ENCODE measurements at regions not wholly inside any gene's neighbourhood (a gene's known extent, or its start where the extent isn't known, plus 50 kb on each side); places are given as distances from the start of the nearest gene placed in this dataset.

DNA sequence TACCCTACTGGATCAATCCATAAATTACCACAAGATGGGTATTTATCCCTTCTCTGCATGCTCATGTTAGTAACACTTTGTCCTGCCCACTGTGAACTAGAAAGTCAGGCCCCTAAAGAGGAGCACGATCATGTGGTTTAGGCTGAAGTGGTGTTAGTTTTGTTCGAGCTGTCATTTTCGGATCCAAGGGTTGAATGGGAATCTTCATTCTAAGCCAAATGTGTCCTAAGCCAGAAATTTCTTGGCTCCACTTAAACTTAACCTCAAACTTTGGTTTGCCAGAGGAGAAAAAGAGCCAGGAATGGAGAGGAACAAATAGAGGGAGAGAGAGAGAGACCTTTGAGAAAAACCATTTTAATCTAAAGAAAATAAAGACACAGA, 837.7 kb upstream of the ZNF608 start:
- Mint-ChIP-seq H3K27me3 (ENCODE audit: insufficient read depth, low read depth) (peaks cover 4% of the 10 kb centered on the region), H3K9me3 (peaks cover 8% of the 10 kb centered on the region), H3K27ac (no peak overlapping the region), H3K36me3 (peaks cover 7% of the 10 kb centered on the region), H3K4me1 (peaks cover 20% of the 10 kb centered on the region), H3K4me3 (no peak overlapping the region)
- H3K4me1 ChIP-seq: peaks cover 6% of the 10 kb centered on the region
- H3K36me3 ChIP-seq: no peaks in the 10 kb centered on the region
- H3K79me2 ChIP-seq (ENCODE audit: low read depth): no peaks in the 10 kb centered on the region
- no peaks in the 10 kb centered on the region for H3K27me3 ChIP-seq
- H4K20me1 ChIP-seq (ENCODE audit: low read depth): no peaks in the 10 kb centered on the region
- no peak overlapping the region for H3K4me2 ChIP-seq
- TF ChIP-seq, protein P1, sequence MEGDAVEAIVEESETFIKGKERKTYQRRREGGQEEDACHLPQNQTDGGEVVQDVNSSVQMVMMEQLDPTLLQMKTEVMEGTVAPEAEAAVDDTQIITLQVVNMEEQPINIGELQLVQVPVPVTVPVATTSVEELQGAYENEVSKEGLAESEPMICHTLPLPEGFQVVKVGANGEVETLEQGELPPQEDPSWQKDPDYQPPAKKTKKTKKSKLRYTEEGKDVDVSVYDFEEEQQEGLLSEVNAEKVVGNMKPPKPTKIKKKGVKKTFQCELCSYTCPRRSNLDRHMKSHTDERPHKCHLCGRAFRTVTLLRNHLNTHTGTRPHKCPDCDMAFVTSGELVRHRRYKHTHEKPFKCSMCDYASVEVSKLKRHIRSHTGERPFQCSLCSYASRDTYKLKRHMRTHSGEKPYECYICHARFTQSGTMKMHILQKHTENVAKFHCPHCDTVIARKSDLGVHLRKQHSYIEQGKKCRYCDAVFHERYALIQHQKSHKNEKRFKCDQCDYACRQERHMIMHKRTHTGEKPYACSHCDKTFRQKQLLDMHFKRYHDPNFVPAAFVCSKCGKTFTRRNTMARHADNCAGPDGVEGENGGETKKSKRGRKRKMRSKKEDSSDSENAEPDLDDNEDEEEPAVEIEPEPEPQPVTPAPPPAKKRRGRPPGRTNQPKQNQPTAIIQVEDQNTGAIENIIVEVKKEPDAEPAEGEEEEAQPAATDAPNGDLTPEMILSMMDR (IDR thresholded peaks at IDR 0.05): no peak
- TF ChIP-seq EZH2phosphoT487 (IDR thresholded peaks at IDR 0.05) (no peak), EZH2 (IDR thresholded peaks at IDR 0.05) (no peak)
- H3K9ac ChIP-seq: no peak overlapping the region
- H2AFZ ChIP-seq (replicated peaks): peak overlapping the region; percentile 53
- H3K9me3 ChIP-seq (ENCODE audit: low read depth): no peaks in the 10 kb centered on the region
- no peak for DNase-seq (ENCODE audit: low spot score)
- H3K27ac ChIP-seq: no peak overlapping the region
- no peaks in the 10 kb centered on the region for H3F3A ChIP-seq (ENCODE audit: low read depth)
- no peak overlapping the region for H3K4me3 ChIP-seq

DNA sequence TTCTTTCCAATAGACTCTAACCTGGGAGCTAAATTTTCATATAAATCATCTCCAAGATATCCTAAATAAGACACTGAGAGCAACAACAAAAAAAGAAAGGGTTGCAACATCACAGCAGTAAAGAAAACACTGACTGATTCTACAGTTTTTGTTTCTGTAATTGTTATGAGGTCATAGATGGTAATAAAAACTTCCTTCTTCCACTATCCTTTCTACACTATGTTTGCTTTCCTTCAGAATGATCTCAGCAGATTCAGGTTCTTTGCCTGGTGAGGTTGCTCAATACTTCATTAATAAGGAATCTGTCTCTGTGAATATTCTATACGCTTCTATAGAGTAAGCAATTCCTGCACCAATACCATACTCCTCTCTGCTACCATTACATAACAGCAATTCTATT, 835.6 kb upstream of the GRAMD2B start:
- Histone ChIP-seq H3K9ac (no peak overlapping the region), H3K36me3 (no peaks in the 10 kb centered on the region), H2AFZ (replicated peaks) (no peak overlapping the region), H3K4me1 (peaks cover 13% of the 10 kb centered on the region), H3F3A (ENCODE audit: low read depth) (no peaks in the 10 kb centered on the region), H3K79me2 (ENCODE audit: low read depth) (no peaks in the 10 kb centered on the region), H3K9me3 (ENCODE audit: low read depth) (no peaks in the 10 kb centered on the region), H3K27ac (no peak overlapping the region), H4K20me1 (ENCODE audit: low read depth) (no peaks in the 10 kb centered on the region), H3K27me3 (no peaks in the 10 kb centered on the region), H3K4me2 (no peak overlapping the region), H3K4me3 (no peak overlapping the region)
- peaks cover 30% of the 10 kb centered on the region for H3K4me1 Mint-ChIP-seq
- H3K9me3 Mint-ChIP-seq: peaks cover 10% of the 10 kb centered on the region
- no peak overlapping the region for H3K27ac Mint-ChIP-seq
- no peak for DNase-seq (ENCODE audit: low spot score)
- TF ChIP-seq, protein P1 (IDR thresholded peaks at IDR 0.05): no peak
- TF ChIP-seq EZH2phosphoT487 (IDR thresholded peaks at IDR 0.05): no peak
- TF ChIP-seq EZH2 (IDR thresholded peaks at IDR 0.05): no peak
- H3K4me3 Mint-ChIP-seq: no peak overlapping the region
- H3K36me3 Mint-ChIP-seq: peaks cover 5% of the 10 kb centered on the region
- no peaks in the 10 kb centered on the region for H3K27me3 Mint-ChIP-seq (ENCODE audit: insufficient read depth, low read depth)

DNA sequence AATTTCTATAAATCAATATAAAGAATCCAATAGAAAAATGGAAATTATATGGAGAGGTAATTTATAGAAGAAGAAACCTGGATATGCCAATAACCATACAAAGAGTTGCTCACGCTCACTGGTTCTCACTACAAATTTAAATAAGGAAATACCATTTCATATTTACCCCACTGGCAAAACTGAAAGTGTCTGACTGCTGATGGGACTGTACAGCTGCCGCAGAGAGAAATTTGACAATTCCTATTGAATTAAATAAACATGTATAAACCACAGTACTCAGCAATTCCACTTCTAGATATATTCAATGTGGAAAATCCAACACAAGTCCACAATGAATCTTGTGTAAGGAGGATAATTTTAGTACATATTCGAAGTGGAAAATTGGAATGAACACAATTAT, 830.4 kb upstream of the GRAMD2B start:
- peaks cover 11% of the 10 kb centered on the region for H3K4me1 ChIP-seq
- no peaks in the 10 kb centered on the region for H3K79me2 ChIP-seq (ENCODE audit: low read depth)
- Mint-ChIP-seq H3K27ac (no peak overlapping the region), H3K36me3 (peaks cover 2% of the 10 kb centered on the region), H3K4me1 (peaks cover 29% of the 10 kb centered on the region), H3K27me3 (ENCODE audit: insufficient read depth, low read depth) (no peaks in the 10 kb centered on the region), H3K9me3 (peaks cover 8% of the 10 kb centered on the region), H3K4me3 (no peak overlapping the region)
- no peak overlapping the region for H3K4me2 ChIP-seq
- DNase-seq (ENCODE audit: low spot score): no peak
- H3K9ac ChIP-seq: no peak overlapping the region
- TF ChIP-seq, protein P1 (IDR thresholded peaks at IDR 0.05): no peak
- no peak for TF ChIP-seq EZH2 (IDR thresholded peaks at IDR 0.05)
- no peak overlapping the region for H3K4me3 ChIP-seq
- H3K9me3 ChIP-seq (ENCODE audit: low read depth): no peaks in the 10 kb centered on the region
- no peaks in the 10 kb centered on the region for H3F3A ChIP-seq (ENCODE audit: low read depth)
- no peak overlapping the region for H3K27ac ChIP-seq
- no peaks in the 10 kb centered on the region for H3K36me3 ChIP-seq
- H3K27me3 ChIP-seq: no peaks in the 10 kb centered on the region
- H4K20me1 ChIP-seq (ENCODE audit: low read depth): no peaks in the 10 kb centered on the region
- no peak overlapping the region for H2AFZ ChIP-seq (replicated peaks)

DNA sequence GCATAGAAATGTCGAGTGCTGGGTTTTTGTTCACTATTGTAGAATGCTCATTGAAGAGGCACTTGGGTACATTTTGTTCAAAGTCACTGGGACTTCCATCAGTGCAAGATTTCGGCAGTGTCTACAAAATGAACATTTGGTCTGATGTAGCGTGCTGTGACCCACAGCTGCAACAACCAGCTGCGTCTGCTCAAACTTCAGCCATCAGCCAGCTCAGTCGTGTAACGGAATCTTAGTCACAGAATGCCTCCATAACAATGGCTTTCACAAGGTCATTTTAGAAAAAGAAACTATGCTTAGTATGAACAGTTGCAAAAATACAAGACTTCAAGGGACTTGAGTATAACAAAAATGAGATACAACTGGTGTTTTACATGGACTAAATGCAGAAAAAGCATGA, 828.1 kb upstream of the GRAMD2B start:
- TF ChIP-seq, protein P1 (IDR thresholded peaks at IDR 0.05): no peak
- TF ChIP-seq EZH2phosphoT487 (IDR thresholded peaks at IDR 0.05): no peak
- TF ChIP-seq EZH2 (IDR thresholded peaks at IDR 0.05): no peak
- H4K20me1 ChIP-seq (ENCODE audit: low read depth): no peaks in the 10 kb centered on the region
- no peak overlapping the region for H3K4me3 Mint-ChIP-seq
- H3K4me1 ChIP-seq: peaks cover 6% of the 10 kb centered on the region
- H3F3A ChIP-seq (ENCODE audit: low read depth): no peaks in the 10 kb centered on the region
- H3K27ac ChIP-seq: no peak overlapping the region
- H2AFZ ChIP-seq (replicated peaks): no peak overlapping the region
- DNase-seq (ENCODE audit: low spot score): no peak
- no peaks in the 10 kb centered on the region for H3K36me3 Mint-ChIP-seq
- peaks cover 24% of the 10 kb centered on the region for H3K4me1 Mint-ChIP-seq
- no peaks in the 10 kb centered on the region for H3K27me3 ChIP-seq
- H3K9ac ChIP-seq: no peak overlapping the region
- H3K36me3 ChIP-seq: no peaks in the 10 kb centered on the region
- no peaks in the 10 kb centered on the region for H3K79me2 ChIP-seq (ENCODE audit: low read depth)
- H3K27me3 Mint-ChIP-seq (ENCODE audit: insufficient read depth, low read depth): no peaks in the 10 kb centered on the region
- no peak overlapping the region for H3K27ac Mint-ChIP-seq
- H3K9me3 Mint-ChIP-seq: peaks cover 7% of the 10 kb centered on the region
- H3K4me3 ChIP-seq: no peak overlapping the region
- no peaks in the 10 kb centered on the region for H3K9me3 ChIP-seq (ENCODE audit: low read depth)
- no peak overlapping the region for H3K4me2 ChIP-seq
